HepG2 (cell line): ENCODE measurements at regions not wholly inside any gene's neighbourhood (a gene's known extent, or its start where the extent isn't known, plus 50 kb on each side); places are given as distances from the start of the nearest gene placed in this dataset.

ENCODE experiments used
- ATAC-seq: fragments of 200-7000 bp; cut with Tn5 transposase; 3 replicates; pipeline ENCODE4 v1.9.1; 2020; ENCODE audit warnings: mild to moderate bottlenecking, moderate library complexity
- BruUV-seq: library from RNA; stranded (reverse); fragments of 400-500 nt; replicated peaks from 2 replicates; lab custom pipeline; 2021; lab: Mats Ljungman, UMichigan
- CTCF ChIA-PET: fragments of 300-600 bp; formaldehyde crosslinking; extraction: SDS; loops from one replicate; lab custom pipeline; 2021; ENCODE audit warnings: low total read pairs, inconsistent platforms, low intra/inter-chr PET ratio; lab: Yijun Ruan, JAX
- POLR2A ChIA-PET: fragments of 350-600 bp; sonication (Branson Sonifier 250); formaldehyde crosslinking; loops from one replicate; lab custom pipeline; 2020; ENCODE audit warnings: antibody characterized with exemption, inconsistent platforms; lab: Yijun Ruan, JAX
- DNase-seq: peaks from one replicate; pipeline ENCODE4 v3.0.0-alpha.2; 2015; ENCODE audit warnings: low spot score
- FAIRE-seq: peaks from 3 replicates; lab custom pipeline; 2011; peaks lifted over from hg19 to GRCh38; lab: Jason Lieb, UNC
- H2AFZ ChIP-seq: one replicate; pipeline ENCODE4 v1.6.1; 2011; ENCODE audit warnings: low read length, inconsistent platforms
- H3K27ac ChIP-seq: fragments of 300-600 bp; 3 replicates; pipeline ENCODE4 v1.8.0; 2011; ENCODE audit warnings: mixed run types, mild to moderate bottlenecking, mixed read lengths, low read length, inconsistent platforms; ENCODE audit not compliant: insufficient read depth; ENCODE audit errors: extremely low read length
- H3K27me3 ChIP-seq, 2 experiments: fragments of 200-600 bp in 1 of 2; 2 replicates in 1 of 2; 3 replicates in 1 of 2; pipeline versions ENCODE4 v1.6.0 to v1.8.0; 2011; ENCODE audit warnings: low read length in 2 of 2, mild to moderate bottlenecking in 2 of 2, moderate library complexity in 2 of 2, inconsistent platforms in 1 of 2; ENCODE audit not compliant: insufficient read depth in 2 of 2, control insufficient read depth in 1 of 2
- H3K36me3 ChIP-seq, 2 experiments: fragments of 200-600 bp in 1 of 2; replicated peaks in 1 of 2; 2 replicates in 1 of 2; 3 replicates in 1 of 2; pipeline versions ENCODE4 v1.5.1 to v1.8.0; 2011; ENCODE audit warnings: low read length in 2 of 2, inconsistent platforms in 1 of 2; ENCODE audit not compliant: insufficient read depth in 2 of 2, control insufficient read depth in 1 of 2
- H3K4me1 ChIP-seq: 2 replicates; pipeline ENCODE4 v1.5.1; 2012; ENCODE audit warnings: low read length, inconsistent platforms; ENCODE audit not compliant: insufficient read depth
- H3K4me2 ChIP-seq: 2 replicates; pipeline ENCODE4 v1.6.0; 2011; ENCODE audit warnings: low read depth, low read length, inconsistent platforms
- H3K4me3 ChIP-seq, 3 experiments: fragments of 200-600 bp in 1 of 3; sonication (generic), shearing (Covaris generic) in 1 of 3; replicated peaks in 1 of 3; 2 replicates each; pipeline ENCODE4 v1.5.1; 2011 to 2016; ENCODE audit warnings: low read length in 3 of 3, inconsistent platforms in 2 of 3, low read depth in 2 of 3, mild to moderate bottlenecking in 2 of 3, control low read depth in 1 of 3, mixed read lengths in 1 of 3; ENCODE audit not compliant: insufficient read depth in 1 of 3
- H3K79me2 ChIP-seq: one replicate; pipeline ENCODE4 v1.6.1; 2011; ENCODE audit warnings: low read length, inconsistent platforms; ENCODE audit not compliant: insufficient read depth
- H3K9ac ChIP-seq: 2 replicates; pipeline ENCODE4 v1.6.0; 2011; ENCODE audit warnings: mild to moderate bottlenecking, low read depth, low read length, inconsistent platforms; ENCODE audit not compliant: insufficient read depth
- H3K9me3 ChIP-seq: 2 replicates; pipeline ENCODE4 v1.5.1; 2012; ENCODE audit warnings: mild to moderate bottlenecking, low read length
- H4K20me1 ChIP-seq: 2 replicates; pipeline ENCODE4 v1.6.0; 2011; ENCODE audit warnings: inconsistent platforms, mild to moderate bottlenecking, low read length, moderate library complexity; ENCODE audit not compliant: insufficient read depth
- AGO2 ChIP-seq: fragments of 200-400 bp; formaldehyde crosslinking; optimal IDR thresholded peaks from 2 replicates; pipeline ENCODE3; 2017; ENCODE audit warnings: mild to moderate bottlenecking, low read depth, low read length, moderate library complexity
- ATRX ChIP-seq: sonication (generic); formaldehyde crosslinking; IDR thresholded peaks from 2 replicates; pipeline ENCODE4 v1.4.0; 2020; ENCODE audit warnings: missing genetic modification reagents, borderline replicate concordance
- RFX5 ChIP-seq: IDR thresholded peaks from 2 replicates; pipeline ENCODE4 v1.6.1; 2011; ENCODE audit warnings: low read depth, low read length, improper control_type of control experiment
- RFXAP ChIP-seq: sonication (generic); formaldehyde crosslinking; IDR thresholded peaks from 2 replicates; pipeline ENCODE4 v1.4.0; 2020; ENCODE audit warnings: missing genetic modification reagents, borderline replicate concordance
- SMARCC2 ChIP-seq: fragments of 450-650 bp; IDR thresholded peaks from 2 replicates; pipeline ENCODE4 v1.6.1; 2017; ENCODE audit warnings: antibody characterized with exemption, mild to moderate bottlenecking
- SMC3 ChIP-seq: IDR thresholded peaks from 2 replicates; pipeline ENCODE4 v1.6.1; 2011; ENCODE audit warnings: low read length, improper control_type of control experiment
- THAP11 ChIP-seq: IDR thresholded peaks from 2 replicates; pipeline ENCODE4 v1.6.1; 2016; ENCODE audit warnings: missing biosample characterization, missing genetic modification reagents
- YEATS4 ChIP-seq: sonication (generic); formaldehyde crosslinking; IDR thresholded peaks from 2 replicates; pipeline ENCODE4 v1.4.0; 2020; ENCODE audit warnings: missing genetic modification reagents, borderline replicate concordance
- ZBTB20 ChIP-seq: sonication (generic); formaldehyde crosslinking; IDR thresholded peaks from 2 replicates; pipeline ENCODE4 v1.8.1; 2023; ENCODE audit warnings: missing genetic modification reagents, low read depth, mild to moderate bottlenecking, borderline replicate concordance
- ZFP1 ChIP-seq: IDR thresholded peaks from 2 replicates; pipeline ENCODE4 v1.6.1; 2016
- ZNF10 ChIP-seq: sonication (generic); formaldehyde crosslinking; IDR thresholded peaks from 2 replicates; pipeline ENCODE4 v1.4.0; 2020; ENCODE audit warnings: mild to moderate bottlenecking, low read depth, missing genetic modification reagents, borderline replicate concordance
- ZNF232 ChIP-seq: sonication (generic); formaldehyde crosslinking; IDR thresholded peaks from 2 replicates; pipeline ENCODE4 v1.4.0; 2020; ENCODE audit warnings: missing genetic modification reagents, borderline replicate concordance
- ZNF432 ChIP-seq: sonication (generic); formaldehyde crosslinking; IDR thresholded peaks from 2 replicates; pipeline ENCODE4 v1.5.0; 2020; ENCODE audit warnings: missing genetic modification reagents, mild to moderate bottlenecking, borderline replicate concordance
- ZNF563 ChIP-seq: sonication (generic); formaldehyde crosslinking; IDR thresholded peaks from 2 replicates; pipeline ENCODE4 v1.8.0; 2022; ENCODE audit warnings: mild to moderate bottlenecking, moderate library complexity, missing genetic modification reagents
- ZNF607 ChIP-seq: sonication (generic); formaldehyde crosslinking; IDR thresholded peaks from 2 replicates; pipeline ENCODE4 v1.5.1; 2020; ENCODE audit warnings: missing genetic modification reagents, mild to moderate bottlenecking, borderline replicate concordance
- ZNF891 ChIP-seq: sonication (generic); formaldehyde crosslinking; IDR thresholded peaks from 2 replicates; pipeline ENCODE4 v1.5.0; 2020; ENCODE audit warnings: mild to moderate bottlenecking, missing genetic modification reagents
- WGBS: methylation state at CpG from one replicate; pipeline ENCODE4 v1.1.6; 2017; ENCODE audit warnings: low lambda C conversion rate; 5-methylcytosine and 5-hydroxymethylcytosine counted together
- in situ Hi-C: cut with HindIII; loops from 2 replicates; pipeline ENCODE4 v1.10.0; 2017; ENCODE audit warnings: low pct_unique_long_range_greater_than_20kb; ENCODE audit not compliant: extremely low pct_ligation_motif_present
- intact Hi-C: fragments of 100-400 bp; cut with micrococcal nuclease; formaldehyde crosslinking; loops from one replicate; pipeline ENCODE4 v1.10.0; 2022; ENCODE audit not compliant: unreplicated experiment
- TF ChIP-seq, protein P1 (sequence below): sonication (generic); formaldehyde crosslinking; IDR thresholded peaks from 2 replicates; pipeline ENCODE4 v1.5.1; 2020; ENCODE audit warnings: missing genetic modification reagents, mild to moderate bottlenecking, borderline replicate concordance
- TF ChIP-seq, protein P2 (sequence below): sonication (generic); formaldehyde crosslinking; IDR thresholded peaks from 2 replicates; pipeline ENCODE4 v1.4.0; 2020; ENCODE audit warnings: missing genetic modification reagents
- TF ChIP-seq, protein P3 (sequence below): sonication (generic); formaldehyde crosslinking; IDR thresholded peaks from 2 replicates; pipeline ENCODE4 v1.5.1; 2020; ENCODE audit warnings: missing genetic modification reagents, mild to moderate bottlenecking, borderline replicate concordance

DNA sequence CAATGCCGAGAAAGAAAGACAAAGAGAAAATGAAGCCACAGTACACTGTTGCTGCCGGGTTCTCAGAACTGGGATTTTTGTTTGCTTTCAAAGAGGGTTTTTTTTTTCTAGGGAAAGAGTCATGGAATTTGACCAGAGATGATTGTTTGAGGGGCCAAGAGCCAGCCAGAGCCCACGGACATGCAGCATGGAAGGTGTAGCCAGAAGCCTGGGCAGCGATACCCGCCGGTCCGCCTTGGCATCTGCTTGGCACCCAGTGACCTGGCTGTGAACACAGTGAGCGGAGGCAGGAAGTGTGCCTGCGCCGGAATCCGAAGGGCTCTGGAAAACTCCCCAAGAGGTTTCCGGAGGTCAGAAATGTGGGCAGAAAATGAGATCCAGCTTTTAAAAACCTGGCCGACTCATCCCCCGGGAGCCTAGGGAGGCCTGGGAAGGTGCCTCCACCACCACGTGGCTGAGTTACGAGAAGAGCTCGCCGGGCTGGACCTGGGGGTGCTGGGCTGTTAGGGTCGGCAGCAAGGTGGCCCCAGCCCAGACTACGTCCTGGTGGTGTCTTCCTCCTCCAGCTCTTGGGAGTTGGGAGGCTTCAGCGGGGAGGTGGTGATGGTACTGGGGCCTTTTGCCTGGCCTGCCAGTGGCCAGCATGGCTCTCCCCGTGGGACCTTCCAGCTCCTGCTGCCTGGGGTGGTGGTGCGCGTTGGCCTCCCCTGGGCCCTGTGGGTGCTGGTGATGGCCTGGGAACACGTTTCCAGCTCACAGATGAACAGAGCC, 61.6 kb upstream of the PPARA start:
- in situ Hi-C loops = no loop called here
- H3K4me2 ChIP-seq = peak overlapping the region; percentile 59
- H3K36me3 ChIP-seq = no peaks in the 10 kb centered on the region
- FAIRE-seq (no peak), ATAC-seq (peak; percentile 19), DNase-seq (no peak)
- H3K79me2 ChIP-seq = no peaks in the 10 kb centered on the region
- no TSS peak for BruUV-seq
- H3K9me3 ChIP-seq = no peaks in the 10 kb centered on the region
- peaks cover 8 to 45% of the 10 kb centered on the region in 2 experiments; a peak in 4 of 5 replicates for H3K27me3 ChIP-seq
- H3K4me1 ChIP-seq = peaks cover 40% of the 10 kb centered on the region
- no peak overlapping the region for H3K9ac ChIP-seq
- CTCF ChIA-PET = no interaction called here
- H2AFZ ChIP-seq = no peak overlapping the region
- intact Hi-C loops = no loop called here
- H3K4me3 ChIP-seq = peak overlapping the region in 2 of 3 experiments; percentile 41 to 51; a peak in 4 of 6 replicates
- no peaks in the 10 kb centered on the region for H4K20me1 ChIP-seq
- POLR2A ChIA-PET = no interaction called here
- no peak overlapping the region for H3K27ac ChIP-seq
- WGBS = 24% methylated on average over 14 of the region's 25 CpGs
- TF ChIP-seq SMARCC2 = no peak
- TF ChIP-seq ZFP1 (CRISPR knock-in tag) = no peak
- TF ChIP-seq, protein P1, sequence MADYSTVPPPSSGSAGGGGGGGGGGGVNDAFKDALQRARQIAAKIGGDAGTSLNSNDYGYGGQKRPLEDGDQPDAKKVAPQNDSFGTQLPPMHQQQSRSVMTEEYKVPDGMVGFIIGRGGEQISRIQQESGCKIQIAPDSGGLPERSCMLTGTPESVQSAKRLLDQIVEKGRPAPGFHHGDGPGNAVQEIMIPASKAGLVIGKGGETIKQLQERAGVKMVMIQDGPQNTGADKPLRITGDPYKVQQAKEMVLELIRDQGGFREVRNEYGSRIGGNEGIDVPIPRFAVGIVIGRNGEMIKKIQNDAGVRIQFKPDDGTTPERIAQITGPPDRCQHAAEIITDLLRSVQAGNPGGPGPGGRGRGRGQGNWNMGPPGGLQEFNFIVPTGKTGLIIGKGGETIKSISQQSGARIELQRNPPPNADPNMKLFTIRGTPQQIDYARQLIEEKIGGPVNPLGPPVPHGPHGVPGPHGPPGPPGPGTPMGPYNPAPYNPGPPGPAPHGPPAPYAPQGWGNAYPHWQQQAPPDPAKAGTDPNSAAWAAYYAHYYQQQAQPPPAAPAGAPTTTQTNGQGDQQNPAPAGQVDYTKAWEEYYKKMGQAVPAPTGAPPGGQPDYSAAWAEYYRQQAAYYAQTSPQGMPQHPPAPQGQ (CRISPR knock-in tag) = no peak
- TF ChIP-seq ZBTB20 (CRISPR knock-in tag) = no peak
- TF ChIP-seq SMC3 = no peak
- no peak for TF ChIP-seq ZNF607 (CRISPR knock-in tag)
- 0 out of 2 replicates have a peak, but pooled peaks have one; percentile 27 for TF ChIP-seq RFXAP
- no peak for TF ChIP-seq AGO2
- no peak for TF ChIP-seq RFX5
- TF ChIP-seq ZNF10 (CRISPR knock-in tag) = no peak
- TF ChIP-seq, protein P2, sequence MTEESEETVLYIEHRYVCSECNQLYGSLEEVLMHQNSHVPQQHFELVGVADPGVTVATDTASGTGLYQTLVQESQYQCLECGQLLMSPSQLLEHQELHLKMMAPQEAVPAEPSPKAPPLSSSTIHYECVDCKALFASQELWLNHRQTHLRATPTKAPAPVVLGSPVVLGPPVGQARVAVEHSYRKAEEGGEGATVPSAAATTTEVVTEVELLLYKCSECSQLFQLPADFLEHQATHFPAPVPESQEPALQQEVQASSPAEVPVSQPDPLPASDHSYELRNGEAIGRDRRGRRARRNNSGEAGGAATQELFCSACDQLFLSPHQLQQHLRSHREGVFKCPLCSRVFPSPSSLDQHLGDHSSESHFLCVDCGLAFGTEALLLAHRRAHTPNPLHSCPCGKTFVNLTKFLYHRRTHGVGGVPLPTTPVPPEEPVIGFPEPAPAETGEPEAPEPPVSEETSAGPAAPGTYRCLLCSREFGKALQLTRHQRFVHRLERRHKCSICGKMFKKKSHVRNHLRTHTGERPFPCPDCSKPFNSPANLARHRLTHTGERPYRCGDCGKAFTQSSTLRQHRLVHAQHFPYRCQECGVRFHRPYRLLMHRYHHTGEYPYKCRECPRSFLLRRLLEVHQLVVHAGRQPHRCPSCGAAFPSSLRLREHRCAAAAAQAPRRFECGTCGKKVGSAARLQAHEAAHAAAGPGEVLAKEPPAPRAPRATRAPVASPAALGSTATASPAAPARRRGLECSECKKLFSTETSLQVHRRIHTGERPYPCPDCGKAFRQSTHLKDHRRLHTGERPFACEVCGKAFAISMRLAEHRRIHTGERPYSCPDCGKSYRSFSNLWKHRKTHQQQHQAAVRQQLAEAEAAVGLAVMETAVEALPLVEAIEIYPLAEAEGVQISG (CRISPR knock-in tag) = no peak
- 0 out of 2 replicates have a peak, but pooled peaks have one; percentile 53 for TF ChIP-seq ZNF232 (CRISPR knock-in tag)
- 0 out of 2 replicates have a peak, but pooled peaks have one; percentile 22 for TF ChIP-seq ZNF891 (CRISPR knock-in tag)
- TF ChIP-seq ZNF563 = no peak
- TF ChIP-seq THAP11 (CRISPR knock-in tag) = no peak
- no peak for TF ChIP-seq ZNF432 (CRISPR knock-in tag)
- TF ChIP-seq YEATS4 (CRISPR knock-in tag) = no peak
- TF ChIP-seq, protein P3, sequence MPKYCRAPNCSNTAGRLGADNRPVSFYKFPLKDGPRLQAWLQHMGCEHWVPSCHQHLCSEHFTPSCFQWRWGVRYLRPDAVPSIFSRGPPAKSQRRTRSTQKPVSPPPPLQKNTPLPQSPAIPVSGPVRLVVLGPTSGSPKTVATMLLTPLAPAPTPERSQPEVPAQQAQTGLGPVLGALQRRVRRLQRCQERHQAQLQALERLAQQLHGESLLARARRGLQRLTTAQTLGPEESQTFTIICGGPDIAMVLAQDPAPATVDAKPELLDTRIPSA (CRISPR knock-in tag) = no peak
- no peak for TF ChIP-seq ATRX (CRISPR knock-in tag)
